GM12892 (cell line): ENCODE measurements at regions not wholly inside any gene's neighbourhood (a gene's known extent, or its start where the extent isn't known, plus 50 kb on each side); places are given as distances from the start of the nearest gene placed in this dataset.
"Not testable (repeated sequence)": the region's sequence is repeated elsewhere in the genome, so short reads cannot be mapped to it uniquely, and the experiment has no call there.

Experiments used
- POLR2A ChIP-seq: IDR thresholded peaks from 2 replicates; pipeline ENCODE4 v1.6.1; 2011; ENCODE audit warnings: low read depth, low read length, control low read depth
- TAF1 ChIP-seq: IDR thresholded peaks from 2 replicates; pipeline ENCODE4 v1.6.1; 2011; ENCODE audit warnings: low read depth, mild to moderate bottlenecking, control low read depth, low read length, borderline replicate concordance

- not testable (repeated sequence) for TF ChIP-seq TAF1, POLR2A
Measured at GRCh38 chr7:76676890-76677289, 49.8 kb upstream of the POMZP3 start.
